ENCODE measurements at regions not wholly inside any gene's neighbourhood (a gene's known extent, or its start where the extent isn't known, plus 50 kb on each side); places are given as distances from the start of the nearest gene placed in this dataset.

GRCh38 chr13:34478376-34478775, 463.7 kb upstream of the NBEA start:
- Mint-ChIP-seq H3K27ac (no peak overlapping the region), H3K4me1 (no peaks in the 10 kb centered on the region), H3K9me3 (peaks cover 0 to 8% (median 2%) of the 10 kb centered on the region in 7 donors), H3K4me3 (no peak overlapping the region), H3K36me3 (no peaks in the 10 kb centered on the region), H3K27me3 (ENCODE audit: low read depth in 3 of 3) (peaks cover 0 to 1% (median 0%) of the 10 kb centered on the region in 3 donors)
- intact Hi-C loops (cut with micrococcal nuclease): no loop called here
- TF ChIP-seq CTCF (IDR thresholded peaks at IDR 0.05): no peak
- Histone ChIP-seq H3K4me2 (replicated peaks; ENCODE audit: extremely low read depth, low read length, poor library complexity, severe bottlenecking) (no peak overlapping the region), H3K4me3 (replicated peaks in 1 of 3; ENCODE audit: low read depth in 2 of 3, low read length in 3 of 3) (no peak overlapping the region), H3K9me3 (replicated peaks in 1 of 2; ENCODE audit: control insufficient read depth in 1 of 2, insufficient read depth in 1 of 2, low read length in 2 of 2) (no peaks in the 10 kb centered on the region), H2AFZ (ENCODE audit: insufficient read depth, low read depth, low read length, poor library complexity, severe bottlenecking) (no peak overlapping the region), H3K9ac (ENCODE audit: insufficient read depth, low read length, poor library complexity, severe bottlenecking) (no peak overlapping the region), H3K36me3 (replicated peaks in 1 of 2; ENCODE audit: control insufficient read depth in 1 of 2, insufficient read depth in 2 of 2, low read length in 2 of 2) (no peaks in the 10 kb centered on the region), H3K79me2 (ENCODE audit: insufficient read depth, low read length) (no peaks in the 10 kb centered on the region), H4K20me1 (ENCODE audit: insufficient read depth, low read length) (no peaks in the 10 kb centered on the region), H3K27me3 (ENCODE audit: control insufficient read depth in 2 of 2, insufficient read depth in 2 of 2, low read length in 2 of 2) (no peaks in the 10 kb centered on the region), H3K27ac (ENCODE audit: low read depth in 1 of 2, low read length in 2 of 2) (no peak overlapping the region), H3K4me1 (ENCODE audit: control insufficient read depth in 1 of 2, insufficient read depth in 2 of 2, low read length in 2 of 2) (no peaks in the 10 kb centered on the region)
- DNase-seq: no peak
- WGBS (ENCODE audit: insufficient coverage): no CpG with 5 or more reads among the region's 2 CpGs

- Histone ChIP-seq H3K27me3 (ENCODE audit: control insufficient read depth in 2 of 2, insufficient read depth in 2 of 2, low read length in 2 of 2) (no peaks in the 10 kb centered on the region), H3K9ac (ENCODE audit: insufficient read depth, low read length, poor library complexity, severe bottlenecking) (no peak overlapping the region), H4K20me1 (ENCODE audit: insufficient read depth, low read length) (no peaks in the 10 kb centered on the region), H3K27ac (ENCODE audit: low read depth in 1 of 2, low read length in 2 of 2) (no peak overlapping the region), H3K4me1 (ENCODE audit: control insufficient read depth in 1 of 2, insufficient read depth in 2 of 2, low read length in 2 of 2) (no peaks in the 10 kb centered on the region), H3K4me2 (replicated peaks; ENCODE audit: extremely low read depth, low read length, poor library complexity, severe bottlenecking) (no peak overlapping the region), H3K4me3 (replicated peaks in 1 of 3; ENCODE audit: low read depth in 2 of 3, low read length in 3 of 3) (no peak overlapping the region), H3K79me2 (ENCODE audit: insufficient read depth, low read length) (no peaks in the 10 kb centered on the region), H3K36me3 (replicated peaks in 1 of 2; ENCODE audit: control insufficient read depth in 1 of 2, insufficient read depth in 2 of 2, low read length in 2 of 2) (no peaks in the 10 kb centered on the region), H3K9me3 (replicated peaks in 1 of 2; ENCODE audit: control insufficient read depth in 1 of 2, insufficient read depth in 1 of 2, low read length in 2 of 2) (peaks cover 9 to 12% of the 10 kb centered on the region in 2 donors), H2AFZ (ENCODE audit: insufficient read depth, low read depth, low read length, poor library complexity, severe bottlenecking) (no peak overlapping the region)
- Mint-ChIP-seq H3K9me3 (peaks cover 0 to 20% (median 8%) of the 10 kb centered on the region in 7 donors), H3K27ac (no peak overlapping the region), H3K27me3 (ENCODE audit: low read depth in 3 of 3) (no peaks in the 10 kb centered on the region), H3K4me1 (no peaks in the 10 kb centered on the region), H3K36me3 (no peaks in the 10 kb centered on the region), H3K4me3 (no peak overlapping the region)
- WGBS (ENCODE audit: insufficient coverage): no CpG with 5 or more reads among the region's 2 CpGs
- no peak for TF ChIP-seq CTCF (IDR thresholded peaks at IDR 0.05)
- intact Hi-C loops (cut with micrococcal nuclease): no loop called here
- no peak for DNase-seq
Observed at GRCh38 chr13:34502011-34502410, 440.1 kb upstream of the NBEA start.
